ENCODE measurements at regions not wholly inside any gene's neighbourhood (a gene's known extent, or its start where the extent isn't known, plus 50 kb on each side); places are given as distances from the start of the nearest gene placed in this dataset.

- H3K4me3 ChIP-seq (ENCODE audit: low read length), result no peak overlapping the region
- TF ChIP-seq, protein P1, sequence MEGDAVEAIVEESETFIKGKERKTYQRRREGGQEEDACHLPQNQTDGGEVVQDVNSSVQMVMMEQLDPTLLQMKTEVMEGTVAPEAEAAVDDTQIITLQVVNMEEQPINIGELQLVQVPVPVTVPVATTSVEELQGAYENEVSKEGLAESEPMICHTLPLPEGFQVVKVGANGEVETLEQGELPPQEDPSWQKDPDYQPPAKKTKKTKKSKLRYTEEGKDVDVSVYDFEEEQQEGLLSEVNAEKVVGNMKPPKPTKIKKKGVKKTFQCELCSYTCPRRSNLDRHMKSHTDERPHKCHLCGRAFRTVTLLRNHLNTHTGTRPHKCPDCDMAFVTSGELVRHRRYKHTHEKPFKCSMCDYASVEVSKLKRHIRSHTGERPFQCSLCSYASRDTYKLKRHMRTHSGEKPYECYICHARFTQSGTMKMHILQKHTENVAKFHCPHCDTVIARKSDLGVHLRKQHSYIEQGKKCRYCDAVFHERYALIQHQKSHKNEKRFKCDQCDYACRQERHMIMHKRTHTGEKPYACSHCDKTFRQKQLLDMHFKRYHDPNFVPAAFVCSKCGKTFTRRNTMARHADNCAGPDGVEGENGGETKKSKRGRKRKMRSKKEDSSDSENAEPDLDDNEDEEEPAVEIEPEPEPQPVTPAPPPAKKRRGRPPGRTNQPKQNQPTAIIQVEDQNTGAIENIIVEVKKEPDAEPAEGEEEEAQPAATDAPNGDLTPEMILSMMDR (conservative IDR thresholded peaks at IDR 0.05; ENCODE audit: low read depth, low read length), result no peak
- no peak for DNase-seq (ENCODE audit: low read depth)
These were observed 104.0 kb downstream of the KCNE4 start for GRCh38 chr2:223155956-223156355.

DNA sequence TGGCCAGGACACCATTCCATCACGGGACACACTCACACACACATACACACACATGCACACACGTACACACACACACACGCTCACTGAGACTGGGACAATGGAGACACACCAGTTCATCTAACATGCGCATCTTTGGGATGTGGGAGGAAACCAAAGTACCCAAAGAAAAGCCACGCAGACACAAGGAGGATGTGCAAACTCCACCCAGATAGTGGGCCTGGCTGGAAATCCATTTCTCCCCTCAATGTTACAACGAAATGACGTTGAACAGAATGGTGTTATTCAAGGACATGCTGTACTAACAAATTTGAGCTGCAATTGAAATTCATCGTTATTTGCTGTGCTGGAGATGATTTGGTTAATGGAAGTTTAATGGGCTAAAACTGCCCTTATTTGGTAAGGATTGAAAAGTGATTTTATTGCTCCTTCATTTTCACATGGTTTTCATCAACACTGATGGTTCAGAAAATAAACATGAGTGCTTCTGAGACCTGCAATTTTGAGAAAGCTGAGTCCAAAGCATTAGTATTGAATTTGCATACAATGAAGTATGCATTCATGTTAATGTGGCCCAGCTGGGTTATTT is 110.0 kb downstream of the KCNE4 start:
- DNase-seq (ENCODE audit: low read depth), result no peak
- H3K4me3 ChIP-seq (ENCODE audit: low read length), result no peak overlapping the region
- TF ChIP-seq, protein P1 (conservative IDR thresholded peaks at IDR 0.05; ENCODE audit: low read depth, low read length), result no peak

- DNase-seq (ENCODE audit: low read depth), result no peak
- TF ChIP-seq, protein P1 (conservative IDR thresholded peaks at IDR 0.05; ENCODE audit: low read depth, low read length), result no peak
- no peak overlapping the region for H3K4me3 ChIP-seq (ENCODE audit: low read length)
These were observed 113.6 kb downstream of the KCNE4 start for GRCh38 chr2:223165423-223166214.

GRCh38 chr2:223166215-223166493 is 114.2 kb downstream of the KCNE4 start:
- no peak for DNase-seq (ENCODE audit: low read depth)
- TF ChIP-seq, protein P1 (conservative IDR thresholded peaks at IDR 0.05; ENCODE audit: low read depth, low read length), result no peak
- no peak overlapping the region for H3K4me3 ChIP-seq (ENCODE audit: low read length)

- DNase-seq (ENCODE audit: low read depth), result no peak
- TF ChIP-seq, protein P1 (conservative IDR thresholded peaks at IDR 0.05; ENCODE audit: low read depth, low read length), result no peak
- no peak overlapping the region for H3K4me3 ChIP-seq (ENCODE audit: low read length)
These were observed 115.1 kb downstream of the KCNE4 start for GRCh38 chr2:223166983-223167650.

GRCh38 chr2:223169830-223170605 is 118.0 kb downstream of the KCNE4 start:
- H3K4me3 ChIP-seq (ENCODE audit: low read length), result no peak overlapping the region
- TF ChIP-seq, protein P1 (conservative IDR thresholded peaks at IDR 0.05; ENCODE audit: low read depth, low read length), result no peak
- no peak for DNase-seq (ENCODE audit: low read depth)

Measured in retinal pigment epithelial cell (primary cell).